ENCODE measurements at regions not wholly inside any gene's neighbourhood (a gene's known extent, or its start where the extent isn't known, plus 50 kb on each side); places are given as distances from the start of the nearest gene placed in this dataset.

GRCh38 chr22:44403602-44404329 is 91.0 kb upstream of the SHISAL1 start:
- TF ChIP-seq BHLHE40 (IDR thresholded peaks at IDR 0.05; ENCODE audit: borderline replicate concordance), result no peak
- no peak for TF ChIP-seq SP1 (IDR thresholded peaks at IDR 0.05)
- TF ChIP-seq TARDBP (IDR thresholded peaks at IDR 0.05), result no peak
- TF ChIP-seq FOXM1 (IDR thresholded peaks at IDR 0.05; ENCODE audit: borderline replicate concordance), result no peak
